Ishikawa (cell line): ENCODE measurements at regions not wholly inside any gene's neighbourhood (a gene's known extent, or its start where the extent isn't known, plus 50 kb on each side); places are given as distances from the start of the nearest gene placed in this dataset.

Experiments
- CEBPB ChIP-seq: IDR thresholded peaks from 2 replicates; pipeline ENCODE4 v1.6.1; 2012
- CREB1 ChIP-seq: IDR thresholded peaks from 2 replicates; pipeline ENCODE4 v1.6.1; 2012; ENCODE audit warnings: low read depth
- EGR1 ChIP-seq: IDR thresholded peaks from 2 replicates; pipeline ENCODE4 v1.6.1; 2012
- EP300 ChIP-seq: IDR thresholded peaks from 2 replicates; pipeline ENCODE4 v1.6.1; 2012; ENCODE audit warnings: borderline replicate concordance
- FOXM1 ChIP-seq: IDR thresholded peaks from 2 replicates; pipeline ENCODE4 v1.6.1; 2012; ENCODE audit warnings: low read depth, borderline replicate concordance
- NFIC ChIP-seq: IDR thresholded peaks from 2 replicates; pipeline ENCODE4 v1.6.1; 2012
- RAD21 ChIP-seq: IDR thresholded peaks from 2 replicates; pipeline ENCODE4 v1.6.1; 2012; ENCODE audit warnings: low read depth
- TAF1 ChIP-seq: IDR thresholded peaks from 2 replicates; pipeline ENCODE4 v1.6.1; 2012; ENCODE audit warnings: low read depth, mild to moderate bottlenecking
- TF ChIP-seq, protein P1 (sequence below): IDR thresholded peaks from 2 replicates; pipeline ENCODE4 v1.6.1; 2012
- TF ChIP-seq, protein P2 (sequence below): IDR thresholded peaks from 2 replicates; pipeline ENCODE4 v1.6.1; 2012; ENCODE audit warnings: low read depth, mild to moderate bottlenecking

DNA sequence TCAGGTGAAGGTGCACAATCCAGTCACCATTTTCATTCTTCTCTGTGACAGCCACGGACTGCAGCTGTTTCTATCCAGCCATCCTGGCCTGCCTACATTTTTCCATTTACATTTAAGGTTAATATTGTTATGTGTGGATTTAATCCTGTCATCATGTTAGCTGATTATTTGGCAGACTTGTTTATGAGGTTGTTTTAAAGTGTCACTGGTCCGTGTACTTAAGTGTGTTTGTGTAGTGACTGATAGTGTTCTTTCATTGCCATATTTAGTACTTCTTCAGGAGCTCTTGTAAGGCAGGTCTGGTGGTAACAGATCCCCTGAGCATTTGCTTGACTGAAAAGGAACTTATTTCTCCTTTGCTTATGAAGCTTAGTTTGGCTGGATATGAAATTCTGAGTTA, 364.2 kb downstream of the JRKL start:
- TF ChIP-seq EGR1, result no peak
- TF ChIP-seq CEBPB, result no peak
- TF ChIP-seq NFIC, result no peak
- no peak for TF ChIP-seq FOXM1
- no peak for TF ChIP-seq TAF1
- TF ChIP-seq CREB1, result no peak
- TF ChIP-seq EP300, result no peak
- TF ChIP-seq, protein P1, sequence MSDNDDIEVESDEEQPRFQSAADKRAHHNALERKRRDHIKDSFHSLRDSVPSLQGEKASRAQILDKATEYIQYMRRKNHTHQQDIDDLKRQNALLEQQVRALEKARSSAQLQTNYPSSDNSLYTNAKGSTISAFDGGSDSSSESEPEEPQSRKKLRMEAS, result no peak
- TF ChIP-seq, protein P2, sequence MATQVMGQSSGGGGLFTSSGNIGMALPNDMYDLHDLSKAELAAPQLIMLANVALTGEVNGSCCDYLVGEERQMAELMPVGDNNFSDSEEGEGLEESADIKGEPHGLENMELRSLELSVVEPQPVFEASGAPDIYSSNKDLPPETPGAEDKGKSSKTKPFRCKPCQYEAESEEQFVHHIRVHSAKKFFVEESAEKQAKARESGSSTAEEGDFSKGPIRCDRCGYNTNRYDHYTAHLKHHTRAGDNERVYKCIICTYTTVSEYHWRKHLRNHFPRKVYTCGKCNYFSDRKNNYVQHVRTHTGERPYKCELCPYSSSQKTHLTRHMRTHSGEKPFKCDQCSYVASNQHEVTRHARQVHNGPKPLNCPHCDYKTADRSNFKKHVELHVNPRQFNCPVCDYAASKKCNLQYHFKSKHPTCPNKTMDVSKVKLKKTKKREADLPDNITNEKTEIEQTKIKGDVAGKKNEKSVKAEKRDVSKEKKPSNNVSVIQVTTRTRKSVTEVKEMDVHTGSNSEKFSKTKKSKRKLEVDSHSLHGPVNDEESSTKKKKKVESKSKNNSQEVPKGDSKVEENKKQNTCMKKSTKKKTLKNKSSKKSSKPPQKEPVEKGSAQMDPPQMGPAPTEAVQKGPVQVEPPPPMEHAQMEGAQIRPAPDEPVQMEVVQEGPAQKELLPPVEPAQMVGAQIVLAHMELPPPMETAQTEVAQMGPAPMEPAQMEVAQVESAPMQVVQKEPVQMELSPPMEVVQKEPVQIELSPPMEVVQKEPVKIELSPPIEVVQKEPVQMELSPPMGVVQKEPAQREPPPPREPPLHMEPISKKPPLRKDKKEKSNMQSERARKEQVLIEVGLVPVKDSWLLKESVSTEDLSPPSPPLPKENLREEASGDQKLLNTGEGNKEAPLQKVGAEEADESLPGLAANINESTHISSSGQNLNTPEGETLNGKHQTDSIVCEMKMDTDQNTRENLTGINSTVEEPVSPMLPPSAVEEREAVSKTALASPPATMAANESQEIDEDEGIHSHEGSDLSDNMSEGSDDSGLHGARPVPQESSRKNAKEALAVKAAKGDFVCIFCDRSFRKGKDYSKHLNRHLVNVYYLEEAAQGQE, result no peak
- TF ChIP-seq RAD21, result no peak
